ENCODE measurements at regions not wholly inside any gene's neighbourhood (a gene's known extent, or its start where the extent isn't known, plus 50 kb on each side); places are given as distances from the start of the nearest gene placed in this dataset.
A peak's percentile ranks its signal among the peaks of the same experiment; 100 is the strongest.

DNA sequence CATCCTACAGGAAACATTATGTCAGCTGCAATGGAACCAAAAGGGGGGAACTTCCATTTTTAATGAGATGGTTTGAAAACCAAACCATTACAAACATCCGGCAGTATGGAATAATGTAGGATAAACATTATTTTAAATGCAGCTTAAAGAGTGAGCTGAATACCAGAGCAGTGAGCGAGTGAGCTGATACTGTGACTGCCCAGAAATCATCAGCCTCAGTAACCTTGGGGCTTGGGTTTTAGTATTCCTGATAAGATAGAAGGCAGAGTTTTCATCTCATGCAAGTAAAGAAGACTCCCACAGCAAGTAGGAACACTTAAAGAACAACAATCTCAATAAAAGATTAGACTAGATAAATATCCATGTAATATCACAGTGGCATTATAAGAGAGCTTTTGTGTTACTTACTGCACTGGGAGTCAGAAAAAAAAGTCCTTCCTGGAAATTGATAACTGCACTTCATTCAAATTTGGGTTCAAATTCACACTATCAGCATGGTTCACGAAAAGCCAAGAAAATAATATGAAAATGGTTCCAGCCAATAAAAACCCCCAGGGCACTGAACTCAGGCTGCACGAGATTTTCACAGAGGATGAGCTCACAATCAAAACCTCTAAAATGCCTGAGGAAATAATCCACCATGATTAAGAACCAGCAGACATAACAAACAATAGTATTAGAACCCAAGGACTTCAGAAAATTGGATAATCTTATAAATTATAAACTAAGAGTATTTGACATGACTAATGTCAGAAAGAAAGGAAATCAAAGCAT is 115.7 kb downstream of the MTPAP start:
- DNase-seq (ENCODE audit: low read depth) = no peak
- TF ChIP-seq, protein P1, sequence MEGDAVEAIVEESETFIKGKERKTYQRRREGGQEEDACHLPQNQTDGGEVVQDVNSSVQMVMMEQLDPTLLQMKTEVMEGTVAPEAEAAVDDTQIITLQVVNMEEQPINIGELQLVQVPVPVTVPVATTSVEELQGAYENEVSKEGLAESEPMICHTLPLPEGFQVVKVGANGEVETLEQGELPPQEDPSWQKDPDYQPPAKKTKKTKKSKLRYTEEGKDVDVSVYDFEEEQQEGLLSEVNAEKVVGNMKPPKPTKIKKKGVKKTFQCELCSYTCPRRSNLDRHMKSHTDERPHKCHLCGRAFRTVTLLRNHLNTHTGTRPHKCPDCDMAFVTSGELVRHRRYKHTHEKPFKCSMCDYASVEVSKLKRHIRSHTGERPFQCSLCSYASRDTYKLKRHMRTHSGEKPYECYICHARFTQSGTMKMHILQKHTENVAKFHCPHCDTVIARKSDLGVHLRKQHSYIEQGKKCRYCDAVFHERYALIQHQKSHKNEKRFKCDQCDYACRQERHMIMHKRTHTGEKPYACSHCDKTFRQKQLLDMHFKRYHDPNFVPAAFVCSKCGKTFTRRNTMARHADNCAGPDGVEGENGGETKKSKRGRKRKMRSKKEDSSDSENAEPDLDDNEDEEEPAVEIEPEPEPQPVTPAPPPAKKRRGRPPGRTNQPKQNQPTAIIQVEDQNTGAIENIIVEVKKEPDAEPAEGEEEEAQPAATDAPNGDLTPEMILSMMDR (IDR thresholded peaks at IDR 0.05; ENCODE audit: low read length, missing control alignments) = no peak
- no peak overlapping the region for H3K4me3 ChIP-seq (replicated peaks; ENCODE audit: low read depth, low read length)

DNA sequence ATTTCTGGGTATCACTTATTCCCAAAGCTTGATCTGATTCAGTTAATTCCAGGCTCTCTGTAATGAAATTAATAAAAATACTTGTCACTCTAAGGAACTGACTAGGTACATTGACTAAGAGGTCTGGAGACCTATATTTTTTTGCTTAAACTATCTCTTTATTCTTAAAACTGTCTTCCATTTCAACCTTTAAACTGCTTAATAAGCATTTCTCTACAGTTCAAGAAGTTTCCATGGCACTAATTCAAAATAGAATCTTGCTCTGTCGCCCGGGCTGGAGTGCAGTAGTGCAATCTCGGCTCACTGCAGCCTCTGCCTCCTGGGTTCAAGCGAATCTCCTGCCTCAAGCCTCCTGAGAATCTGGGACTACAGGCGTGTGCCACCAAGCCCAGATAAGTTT is 117.4 kb downstream of the MTPAP start:
- no peak for DNase-seq (ENCODE audit: low read depth)
- TF ChIP-seq, protein P1 (IDR thresholded peaks at IDR 0.05; ENCODE audit: low read length, missing control alignments) = no peak
- H3K4me3 ChIP-seq (replicated peaks; ENCODE audit: low read depth, low read length) = no peak overlapping the region

DNA sequence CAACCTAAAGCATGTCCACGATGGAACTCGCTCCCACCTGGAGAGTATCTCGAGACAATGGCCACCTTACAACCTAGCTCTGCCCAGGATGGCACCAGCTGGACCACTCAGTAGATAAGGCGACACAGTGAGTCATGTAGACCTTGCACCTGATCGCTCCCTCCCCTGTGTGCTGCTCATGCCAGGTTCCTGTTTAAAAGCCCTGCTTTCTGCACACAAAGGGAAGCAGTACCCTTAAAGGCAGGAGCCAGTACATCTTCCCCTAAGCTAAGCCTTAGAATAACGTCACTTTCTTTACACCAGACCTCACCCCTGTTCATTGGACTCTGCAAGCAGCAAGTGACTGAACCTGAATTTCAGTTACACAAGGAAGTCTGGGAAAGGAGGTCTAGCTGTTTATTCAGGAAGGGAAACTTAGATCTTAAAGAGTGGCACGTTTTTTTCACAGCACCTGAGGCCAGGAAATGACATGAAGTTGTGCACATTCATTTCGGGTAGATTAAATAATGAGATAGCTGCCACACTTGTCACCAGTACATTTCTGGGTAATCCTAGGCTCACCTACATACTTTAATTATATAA is 117.9 kb downstream of the MTPAP start:
- no peak overlapping the region for H3K4me3 ChIP-seq (replicated peaks; ENCODE audit: low read depth, low read length)
- DNase-seq (ENCODE audit: low read depth) = no peak
- TF ChIP-seq, protein P1 (IDR thresholded peaks at IDR 0.05; ENCODE audit: low read length, missing control alignments) = no peak

DNA sequence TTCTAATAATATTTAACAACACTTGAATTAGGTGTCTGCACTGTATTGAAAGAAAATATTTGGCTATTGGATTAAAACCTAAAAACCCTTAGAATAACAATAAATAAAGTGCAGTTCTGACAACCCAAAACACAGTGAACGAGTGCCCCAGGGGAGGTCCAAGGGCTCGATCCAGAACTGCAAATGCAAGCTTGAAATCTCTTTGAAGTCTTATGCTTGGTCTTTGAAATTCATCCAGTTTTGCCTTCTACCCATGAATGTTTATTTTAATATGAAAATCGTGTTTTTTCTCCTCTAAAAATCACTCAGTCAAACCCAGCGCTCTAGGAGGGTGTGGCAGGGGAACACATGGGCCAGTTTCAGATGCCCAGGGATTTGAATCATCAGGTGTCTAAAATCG is 119.5 kb downstream of the MTPAP start:
- TF ChIP-seq, protein P1 (IDR thresholded peaks at IDR 0.05; ENCODE audit: low read length, missing control alignments) = no peak
- H3K4me3 ChIP-seq (replicated peaks; ENCODE audit: low read depth, low read length) = no peak overlapping the region
- no peak for DNase-seq (ENCODE audit: low read depth)

DNA sequence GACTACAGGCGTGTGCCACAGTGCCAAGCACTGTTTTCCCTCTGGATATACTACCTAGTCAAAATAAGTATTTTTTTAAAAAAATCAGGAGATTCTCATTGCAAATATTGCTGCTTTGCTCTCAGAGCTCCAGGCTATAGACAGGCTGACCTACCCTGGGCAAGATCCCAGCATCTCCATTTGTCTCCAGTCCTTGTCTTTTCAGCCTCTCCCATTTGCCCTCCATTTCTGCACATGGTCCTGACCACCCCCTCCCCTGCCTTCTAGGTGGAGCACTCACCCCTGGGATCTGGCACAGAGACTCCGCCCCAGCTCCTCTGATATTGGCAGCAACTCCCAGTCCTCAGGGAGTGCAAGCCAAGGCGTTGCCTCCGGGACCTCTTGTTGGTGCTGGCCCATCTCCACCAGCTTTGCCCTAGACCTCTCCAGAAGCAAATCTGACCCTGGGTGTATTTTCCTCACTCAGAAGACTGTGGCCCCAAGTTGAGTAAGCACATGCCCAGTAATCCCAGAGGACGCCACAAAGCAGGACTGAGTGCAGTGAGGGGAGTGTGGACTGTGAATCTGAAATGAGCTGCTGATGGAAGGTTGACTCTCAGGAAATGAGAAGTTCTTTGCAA is 120.6 kb downstream of the MTPAP start:
- TF ChIP-seq, protein P1 (IDR thresholded peaks at IDR 0.05; ENCODE audit: low read length, missing control alignments) = no peak
- DNase-seq (ENCODE audit: low read depth) = no peak
- H3K4me3 ChIP-seq (replicated peaks; ENCODE audit: low read depth, low read length) = no peak overlapping the region

DNA sequence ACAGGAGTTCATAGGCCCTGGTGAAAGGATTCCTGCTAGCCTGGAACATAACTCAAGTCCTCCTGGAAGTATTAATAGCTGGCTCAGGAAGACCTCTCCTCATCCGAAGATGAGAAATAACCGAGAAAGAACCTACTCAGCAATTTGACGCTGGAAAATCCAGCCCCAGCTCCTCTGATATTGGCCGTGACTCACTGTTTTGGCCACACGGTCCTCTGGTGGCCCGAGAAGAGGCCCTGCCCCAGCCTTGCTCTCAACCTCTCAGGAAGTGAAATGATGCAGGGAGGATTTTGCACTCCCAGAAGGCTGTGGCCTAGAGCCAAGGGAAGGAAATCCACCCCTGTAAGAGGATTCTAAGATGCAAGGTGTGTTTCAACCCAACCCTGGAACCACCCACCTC is 121.6 kb downstream of the MTPAP start:
- TF ChIP-seq, protein P1 (IDR thresholded peaks at IDR 0.05; ENCODE audit: low read length, missing control alignments) = no peak
- DNase-seq (ENCODE audit: low read depth) = peak; percentile 33
- no peak overlapping the region for H3K4me3 ChIP-seq (replicated peaks; ENCODE audit: low read depth, low read length)
